ENCODE measurements at regions not wholly inside any gene's neighbourhood (a gene's known extent, or its start where the extent isn't known, plus 50 kb on each side); places are given as distances from the start of the nearest gene placed in this dataset.
A peak's percentile ranks its signal among the peaks of the same experiment; 100 is the strongest.
"Not testable (repeated sequence)": the region's sequence is repeated elsewhere in the genome, so short reads cannot be mapped to it uniquely, and the experiment has no call there.

DNA sequence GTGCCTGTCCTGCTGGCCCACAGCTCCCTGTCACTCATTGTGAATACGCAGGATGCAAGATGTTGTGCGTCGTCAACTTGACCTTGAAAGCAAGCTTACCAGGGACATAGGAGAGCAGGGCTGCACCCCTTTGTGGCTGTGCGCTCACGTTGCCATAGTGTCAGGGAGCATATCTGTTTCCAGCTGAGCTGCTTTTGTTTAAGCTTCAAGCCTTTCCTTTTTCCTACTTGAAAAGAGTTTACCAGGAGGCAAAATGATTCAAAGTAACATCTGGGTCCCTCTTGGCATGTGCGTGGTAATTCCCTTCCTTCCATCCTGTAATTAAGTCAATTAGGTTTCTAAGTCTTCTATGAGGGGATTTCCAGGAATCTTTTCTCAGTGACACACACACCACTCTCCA, 537.1 kb downstream of the AJAP1 start:
- DNase-seq: no peak

DNA sequence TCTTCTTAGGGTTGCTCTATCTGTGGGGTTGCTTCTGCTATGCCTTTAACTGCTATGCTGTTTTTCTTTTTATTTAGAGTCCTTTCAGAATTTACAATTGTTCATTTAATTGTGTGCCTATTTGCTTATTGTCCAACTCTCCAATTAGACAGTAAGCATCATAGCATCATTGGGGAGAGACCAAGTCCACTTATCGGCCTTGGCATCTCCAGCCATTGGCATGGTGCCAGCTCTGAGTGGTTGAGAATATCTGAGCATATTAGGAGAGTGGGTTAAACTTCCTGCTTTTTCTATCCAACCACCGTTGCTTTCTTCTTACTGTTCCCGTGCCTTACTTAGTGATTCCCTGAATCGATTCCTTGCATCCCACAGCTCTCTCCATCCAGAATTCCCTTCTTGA, 535.0 kb downstream of the AJAP1 start:
- DNase-seq: no peak

DNA sequence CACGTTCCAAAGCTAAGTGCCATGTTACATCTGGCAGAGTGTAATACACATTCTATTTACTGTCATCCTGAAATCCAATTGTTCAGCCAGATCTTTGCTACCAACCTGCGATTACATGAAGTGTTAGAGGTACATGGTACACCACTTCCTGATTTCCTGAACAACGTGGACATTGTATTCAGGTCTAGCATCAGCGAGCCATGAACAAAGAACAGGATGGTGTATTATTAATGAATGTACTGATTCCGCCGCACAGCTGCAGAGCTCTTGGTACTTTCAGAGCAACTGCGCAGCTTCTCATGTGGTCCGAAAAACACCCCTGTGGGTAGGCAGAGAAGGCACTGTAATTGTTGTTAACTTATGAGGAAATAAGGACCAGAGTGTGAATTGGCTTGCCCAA, 511.4 kb downstream of the AJAP1 start:
- DNase-seq: no peak

DNA sequence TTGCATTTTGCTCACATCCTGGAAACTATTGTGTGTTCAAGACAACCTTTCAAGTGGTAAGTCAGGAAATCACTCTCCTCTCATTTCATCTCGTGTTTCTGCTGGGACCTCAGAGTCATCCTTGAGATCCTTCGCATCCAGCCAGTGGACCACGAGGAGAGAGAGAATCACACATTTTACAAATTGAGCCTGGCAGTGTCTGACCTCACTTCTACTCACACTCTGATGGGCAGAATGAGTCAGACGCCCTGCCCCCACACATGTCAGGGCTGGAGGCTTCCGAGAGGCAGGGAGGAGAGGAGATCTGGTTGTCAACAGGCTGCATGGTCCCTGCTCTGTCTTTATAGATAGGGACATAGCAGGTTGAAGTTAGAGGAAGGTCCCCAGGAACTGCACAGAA, 509.7 kb downstream of the AJAP1 start:
- no peak for DNase-seq

DNA sequence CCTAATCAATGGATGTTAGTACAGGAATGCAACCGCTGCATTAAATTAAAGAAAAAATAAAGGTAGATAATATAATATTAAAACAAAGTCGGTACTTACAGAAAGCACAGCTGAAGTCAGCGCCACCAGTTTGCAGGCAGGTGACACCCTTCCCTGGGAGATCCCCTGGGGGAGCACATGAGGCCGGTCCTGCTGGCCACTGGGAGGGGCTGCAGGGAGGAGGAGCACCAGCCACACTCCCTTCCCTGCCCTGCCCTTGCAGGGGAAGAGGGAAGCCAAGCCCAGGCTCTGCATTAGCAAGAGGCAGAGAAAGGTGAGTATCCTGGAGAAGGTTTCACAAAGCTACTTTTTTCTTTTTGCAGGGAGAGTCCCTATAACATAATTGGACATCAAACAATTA, 507.0 kb downstream of the AJAP1 start:
- peak in 1 of 2 experiments; percentile 4 for DNase-seq

DNA sequence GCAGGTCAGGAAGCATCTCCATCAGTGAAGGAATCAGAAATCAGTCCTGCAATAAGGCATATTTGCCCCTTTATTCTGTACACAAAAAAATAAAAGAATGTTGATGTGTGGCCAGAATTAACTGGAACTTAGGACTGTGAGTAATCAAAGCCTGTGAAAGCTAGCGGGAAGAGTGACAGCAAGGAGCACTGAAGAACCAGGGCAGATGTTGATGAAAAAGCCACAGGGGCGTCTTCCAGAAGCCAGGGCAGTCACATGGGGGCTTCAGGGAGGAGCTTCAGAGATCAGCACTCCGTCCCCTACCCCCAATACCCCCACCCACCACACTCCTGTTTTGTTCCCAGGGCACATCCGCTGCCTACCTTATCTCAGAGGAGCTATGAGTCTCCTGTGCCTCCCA, 502.8 kb downstream of the AJAP1 start:
- no peak for DNase-seq

DNA sequence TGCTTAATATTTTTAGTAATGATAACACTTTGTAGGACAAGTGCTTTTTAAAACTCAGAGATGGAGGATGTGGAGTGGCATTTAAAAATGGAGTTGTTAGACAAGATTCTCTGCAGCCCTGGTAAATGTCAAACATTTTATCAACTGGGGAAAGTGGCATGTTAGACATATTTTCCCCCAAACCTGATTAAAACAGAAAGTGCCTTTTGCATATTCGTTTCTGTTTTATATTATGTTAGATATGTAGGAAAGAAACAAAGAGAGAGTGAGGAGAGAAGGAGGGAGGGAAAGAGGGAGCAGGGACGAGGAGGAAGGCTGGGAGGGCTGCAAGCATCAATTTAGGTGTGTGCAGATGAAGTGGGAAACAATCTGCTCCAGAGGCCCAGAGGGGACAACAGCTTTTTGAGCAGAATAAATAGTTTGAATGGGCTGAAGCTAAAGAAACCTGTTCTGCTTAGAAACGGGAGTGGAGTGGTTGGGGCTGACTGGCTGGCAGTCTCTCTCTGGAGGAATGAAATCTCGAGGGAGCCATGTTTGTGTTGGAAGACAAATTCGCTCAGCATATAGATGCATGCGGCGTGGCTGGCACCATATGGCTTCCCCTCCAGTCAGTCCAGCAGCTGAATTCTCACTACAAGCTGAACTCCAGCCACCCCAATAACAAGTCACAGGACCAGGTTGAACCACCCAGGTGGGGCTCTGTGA, 502.2 kb downstream of the AJAP1 start:
- no peak for DNase-seq

DNA sequence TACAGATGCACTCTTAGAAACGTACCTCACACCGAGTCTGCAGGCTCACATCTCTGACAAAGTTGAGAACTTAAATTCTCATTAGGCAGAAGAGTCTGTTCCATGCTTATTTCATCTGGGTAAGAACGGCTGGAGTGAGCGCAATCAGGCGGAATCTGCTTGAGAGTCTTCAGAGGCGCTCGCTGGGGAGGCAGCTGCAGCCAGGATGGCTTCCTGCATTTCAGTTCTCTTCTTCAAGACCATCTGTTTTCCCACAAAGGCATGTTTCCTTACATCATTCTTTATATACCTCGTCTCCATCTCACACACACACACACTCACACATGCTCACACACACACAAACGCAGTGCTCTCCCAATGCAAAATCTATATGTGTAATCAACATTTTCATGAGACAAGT, 497.1 kb downstream of the AJAP1 start:
- DNase-seq: no peak

DNA sequence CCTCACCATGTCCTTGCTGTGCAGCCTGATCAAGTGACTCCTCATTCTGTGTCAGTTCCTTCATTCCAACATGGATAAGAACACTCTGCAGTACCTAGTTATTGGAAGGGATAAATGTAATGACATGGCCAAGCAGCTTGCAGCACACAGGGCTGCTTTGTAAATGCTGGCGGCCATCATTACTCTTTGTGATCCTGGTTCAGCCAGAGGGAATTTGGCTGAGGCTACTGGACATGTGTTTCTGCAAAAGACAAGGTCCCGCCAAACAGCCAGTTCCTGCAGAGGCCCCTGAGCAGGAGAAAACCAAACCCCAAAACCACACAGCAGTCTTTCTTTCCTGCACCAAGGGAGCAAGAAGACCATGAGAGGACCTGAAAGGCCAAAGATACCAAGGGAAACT, 495.8 kb downstream of the AJAP1 start:
- DNase-seq: no peak

DNA sequence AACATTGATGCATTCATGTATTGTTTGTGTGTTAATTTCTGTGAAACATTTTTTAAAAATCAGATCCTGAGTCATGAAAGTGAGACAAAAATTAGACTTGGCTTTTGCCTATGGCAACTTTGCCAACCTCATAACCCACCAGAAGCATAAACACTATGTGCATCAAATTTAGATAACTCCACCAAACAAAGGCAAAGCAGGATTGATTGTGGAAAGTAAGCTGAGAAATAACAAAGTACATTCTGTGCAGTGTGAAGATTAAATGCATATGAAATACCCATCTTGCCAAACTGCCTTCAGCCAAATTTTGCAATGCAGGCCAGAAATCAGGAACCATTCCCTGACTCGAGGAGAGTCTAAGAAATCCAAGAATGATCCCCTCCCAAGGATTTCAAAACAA, 493.4 kb downstream of the AJAP1 start:
- no peak for DNase-seq

DNA sequence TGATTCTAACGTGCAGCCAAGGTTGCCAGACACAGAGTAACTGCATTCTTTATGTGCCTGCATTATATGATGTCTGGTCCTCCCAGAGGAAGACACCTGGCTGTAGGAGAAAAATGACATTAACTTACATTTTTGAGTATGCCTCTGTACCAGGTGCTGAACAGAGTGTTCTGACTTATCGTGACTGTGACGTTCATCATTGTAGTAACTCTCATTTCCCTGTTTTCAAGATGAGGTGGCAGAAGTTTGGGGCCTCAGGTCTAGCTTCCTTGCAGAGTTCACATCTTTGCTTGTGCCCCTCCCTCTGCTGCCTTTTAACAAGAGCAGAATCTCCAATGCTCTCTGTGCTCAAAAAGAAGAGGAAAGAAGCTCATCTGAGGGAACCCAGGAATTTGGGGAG, 488.0 kb downstream of the AJAP1 start:
- DNase-seq: no peak

DNA sequence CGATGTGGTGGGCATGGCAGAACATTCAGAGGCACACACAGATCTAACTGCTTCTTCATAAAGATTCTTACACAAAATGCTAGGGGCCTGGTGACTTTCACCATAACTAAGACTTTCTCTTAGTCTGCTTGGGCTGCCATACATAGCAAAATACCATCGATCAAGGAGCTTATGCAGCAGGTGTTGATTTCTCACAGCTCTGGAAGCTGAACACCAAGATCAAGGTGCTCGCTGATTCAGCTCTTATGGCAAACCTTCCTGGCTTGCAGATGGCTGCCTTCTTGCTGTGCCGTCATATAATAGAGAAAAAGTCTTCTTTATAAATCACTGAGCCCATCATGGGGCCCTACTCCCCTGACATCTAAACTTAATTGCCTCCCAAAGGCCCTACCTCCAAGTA, 487.3 kb downstream of the AJAP1 start:
- no peak for DNase-seq

DNA sequence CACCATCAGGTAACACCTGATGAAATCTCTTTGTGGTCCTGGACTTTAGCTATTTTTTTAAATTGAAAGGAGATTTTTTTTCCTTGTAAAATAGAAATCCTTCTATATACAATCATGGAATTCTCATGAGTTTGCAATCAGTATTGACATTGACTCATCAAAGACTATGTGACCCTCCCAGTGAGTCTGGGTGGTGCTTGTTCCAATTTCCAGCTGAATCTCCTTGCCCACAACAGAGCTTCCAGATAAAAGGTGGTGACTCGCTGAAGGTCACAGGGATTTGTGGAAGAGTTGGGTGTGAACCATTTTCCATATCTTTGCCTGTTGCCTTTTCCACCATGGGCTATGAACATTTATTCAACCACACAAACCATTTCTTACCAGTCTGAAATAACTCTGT, 486.6 kb downstream of the AJAP1 start:
- DNase-seq: no peak

DNA sequence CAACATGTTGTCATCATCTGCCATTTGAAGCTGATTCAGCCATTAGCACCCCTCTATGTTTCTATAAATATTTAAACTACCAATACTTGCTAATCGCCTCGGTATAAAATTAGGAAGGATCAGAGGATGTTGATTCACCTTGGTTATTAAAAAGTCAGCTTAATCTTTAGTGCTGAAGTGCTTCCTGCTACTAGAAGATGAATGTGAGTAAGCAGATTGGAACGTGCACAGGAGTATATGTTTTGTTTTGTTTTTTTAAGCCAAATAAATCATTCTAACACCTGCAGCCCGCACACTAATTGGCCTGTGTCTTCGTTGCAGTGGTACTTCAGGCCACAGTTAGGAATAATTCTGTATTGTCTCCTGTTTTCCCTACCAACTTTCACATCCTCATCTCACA, 485.7 kb downstream of the AJAP1 start:
- DNase-seq: no peak

DNA sequence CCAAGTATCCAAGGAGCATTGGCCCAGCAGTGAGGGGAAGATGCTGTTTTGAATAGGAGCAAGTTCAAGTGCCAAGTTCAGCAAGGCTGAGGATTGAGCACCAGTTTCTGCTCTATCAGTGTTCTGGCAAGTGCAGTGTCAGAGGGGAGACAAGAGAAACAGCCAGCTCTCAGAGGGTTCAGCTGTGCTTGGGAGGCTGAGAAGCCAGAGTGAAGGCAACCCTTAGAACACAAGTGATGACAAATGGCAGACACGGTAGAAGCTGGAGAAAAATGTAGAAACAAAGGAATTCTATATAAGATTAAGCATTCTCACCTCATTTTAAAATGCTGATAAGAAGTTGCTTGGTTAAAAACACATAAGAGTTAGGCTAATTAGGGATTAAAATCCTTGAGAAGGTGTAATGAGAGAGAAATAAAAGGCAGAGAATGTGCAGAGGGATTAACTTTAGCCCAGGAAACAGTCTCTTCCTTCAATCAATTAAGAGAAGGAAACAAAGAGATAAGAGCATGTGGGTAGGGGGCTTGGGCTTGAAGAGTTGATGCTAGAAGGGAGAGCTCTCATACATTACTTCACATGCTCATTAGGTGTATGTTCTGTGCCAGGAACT, 475.4 kb downstream of the AJAP1 start:
- no peak for DNase-seq

DNA sequence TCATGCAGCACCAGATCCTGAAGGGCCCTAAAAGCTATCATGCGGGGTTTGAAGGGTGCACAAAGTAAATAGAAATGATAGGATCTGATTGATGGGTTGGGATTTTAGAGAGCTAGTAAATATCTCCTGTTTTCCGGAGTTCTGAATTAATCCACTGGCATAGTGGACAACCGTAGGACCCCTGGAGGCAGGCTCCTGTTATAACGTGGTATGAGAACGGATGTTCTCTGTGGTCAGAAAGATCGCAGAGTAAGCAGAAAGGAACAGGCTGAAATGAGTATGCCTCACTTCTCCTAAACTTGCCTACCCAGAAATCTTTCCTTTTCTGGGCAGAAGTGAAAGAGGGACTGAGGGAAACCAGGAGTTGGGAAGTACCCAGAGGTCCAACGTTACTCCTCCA, 470.8 kb downstream of the AJAP1 start:
- DNase-seq: no peak

DNA sequence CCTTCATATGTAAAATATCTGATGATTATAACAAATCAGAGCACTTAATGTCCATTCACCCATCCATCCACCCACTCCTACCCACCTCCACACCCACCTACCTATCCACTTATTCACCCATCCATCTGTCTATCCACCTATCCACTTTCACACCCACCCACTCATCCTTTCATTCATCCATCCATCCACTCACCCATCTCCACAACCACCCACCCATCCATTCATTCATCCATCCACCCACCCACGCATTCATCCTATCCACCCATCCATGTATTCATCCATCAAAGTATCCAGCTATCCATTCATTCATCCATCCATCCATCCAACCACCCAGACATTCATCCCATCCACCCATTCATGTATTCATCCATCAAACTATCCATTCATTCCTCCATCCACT, 466.1 kb downstream of the AJAP1 start:
- DNase-seq: no peak

DNA sequence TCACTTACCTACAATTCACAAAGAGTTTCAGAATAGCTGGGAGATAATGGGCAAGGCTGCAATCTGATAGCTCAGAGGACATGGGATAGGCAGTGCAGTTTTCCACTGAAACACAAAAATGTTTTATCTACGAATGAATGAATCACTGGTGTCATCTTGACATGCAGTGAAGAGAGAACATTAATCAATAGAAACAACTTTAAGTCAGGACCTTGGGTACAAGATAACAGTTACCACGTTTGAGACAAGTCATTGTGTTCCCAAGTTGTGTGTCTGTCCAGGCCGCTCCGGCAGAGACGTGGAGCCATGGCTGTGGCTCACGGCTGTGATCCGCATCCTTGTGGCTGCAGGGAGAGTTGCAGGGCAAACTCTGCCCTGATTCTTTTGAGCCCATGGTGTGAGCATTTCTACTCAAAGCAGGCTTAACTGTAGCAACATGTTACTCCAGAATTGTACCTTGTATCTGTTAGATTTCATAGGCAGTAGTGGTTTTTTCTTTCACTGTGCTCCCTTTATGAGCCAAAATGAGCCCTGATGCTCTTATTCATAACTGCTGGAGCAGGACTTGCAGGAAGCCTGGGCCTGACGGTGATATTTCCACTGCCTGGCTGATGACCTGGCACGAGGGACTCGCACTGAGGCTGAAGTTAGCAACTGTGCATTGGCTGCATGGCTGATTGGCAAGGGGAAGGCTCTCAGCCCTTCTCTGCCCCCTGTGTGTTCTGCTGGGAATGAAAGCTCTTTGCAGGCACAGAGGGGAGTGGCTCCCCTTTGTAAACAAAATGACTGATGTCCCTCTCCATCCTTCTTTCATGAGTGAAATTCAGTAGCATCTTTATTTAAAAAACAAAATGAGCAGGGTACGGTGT, 465.2 kb downstream of the AJAP1 start:
- peak in 1 of 2 experiments; percentile 18 for DNase-seq

DNA sequence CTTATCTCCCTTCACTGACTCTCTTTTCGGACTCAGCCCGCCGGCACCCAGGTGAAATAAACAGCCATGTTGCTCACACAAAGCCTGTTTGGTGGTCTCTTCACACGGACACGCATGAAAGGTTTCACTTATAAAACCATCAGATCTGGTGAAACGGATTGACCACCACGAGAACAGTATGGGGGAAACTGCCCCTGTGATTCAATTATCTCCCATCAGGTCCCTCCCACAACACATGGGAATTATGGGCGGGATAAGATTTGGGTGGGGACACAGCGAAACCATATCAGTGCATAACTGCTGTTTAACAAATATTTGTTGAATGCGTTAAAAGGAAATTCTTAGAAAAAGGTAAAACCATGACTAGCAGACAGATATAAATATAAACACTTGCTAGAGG, 464.4 kb downstream of the AJAP1 start:
- not testable (repeated sequence) for DNase-seq

DNA sequence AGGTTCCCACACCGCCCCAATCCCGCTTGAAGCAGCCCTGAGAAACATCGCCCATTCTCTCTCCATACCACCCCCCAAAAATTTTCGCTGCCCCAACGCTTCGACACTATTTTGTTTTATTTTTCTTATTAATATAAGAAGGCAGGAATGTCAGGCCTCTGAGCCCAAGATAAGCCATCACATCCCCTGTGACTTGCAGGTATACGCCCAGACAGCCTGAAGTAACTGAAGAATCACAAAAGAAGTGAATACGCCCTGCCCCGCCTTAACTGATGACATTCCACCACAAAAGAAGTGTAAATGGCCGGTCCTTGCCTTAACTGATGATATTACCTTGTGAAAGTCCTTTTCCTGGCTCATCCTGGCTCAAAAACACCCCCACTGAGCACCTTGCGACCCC, 463.9 kb downstream of the AJAP1 start:
- DNase-seq: not testable (repeated sequence)

DNA sequence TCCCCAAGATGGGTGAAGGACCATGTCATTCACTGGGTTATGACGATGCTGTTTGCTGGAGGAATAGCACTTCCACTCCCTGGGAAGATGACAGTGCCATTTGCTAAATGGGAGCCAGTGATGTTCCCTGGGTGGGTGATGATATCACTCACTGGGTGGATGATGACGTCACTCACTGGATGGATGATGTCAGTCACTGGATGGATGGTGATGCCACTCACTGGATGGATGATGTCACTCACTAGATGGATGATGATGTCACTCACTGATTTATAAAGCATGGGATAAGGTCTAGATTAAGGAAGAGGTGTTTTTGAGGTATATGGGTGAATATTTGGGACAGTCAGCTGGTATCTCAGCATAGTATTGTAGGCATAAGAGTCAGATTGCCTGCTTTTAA, 457.2 kb downstream of the AJAP1 start:
- no peak for DNase-seq

DNA sequence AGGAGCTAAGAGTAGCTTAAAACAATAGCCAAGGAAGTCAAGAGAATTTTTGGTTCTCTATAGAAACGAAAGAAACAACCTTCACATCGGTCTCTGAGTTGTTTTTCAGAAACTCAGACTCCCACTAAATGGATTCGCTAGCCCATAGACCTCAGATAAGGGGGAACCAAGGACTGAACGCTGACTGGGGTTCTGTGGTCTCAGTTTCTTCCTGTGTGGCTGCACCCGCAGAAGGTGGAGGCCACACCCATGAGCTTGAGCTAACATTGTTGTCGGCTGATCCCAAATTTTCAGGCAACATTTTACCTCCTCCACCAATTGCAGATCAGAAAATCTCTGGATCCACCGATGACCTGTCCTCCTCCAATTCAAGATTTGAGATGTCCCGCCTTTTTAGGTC, 456.1 kb downstream of the AJAP1 start:
- DNase-seq: no peak

DNA sequence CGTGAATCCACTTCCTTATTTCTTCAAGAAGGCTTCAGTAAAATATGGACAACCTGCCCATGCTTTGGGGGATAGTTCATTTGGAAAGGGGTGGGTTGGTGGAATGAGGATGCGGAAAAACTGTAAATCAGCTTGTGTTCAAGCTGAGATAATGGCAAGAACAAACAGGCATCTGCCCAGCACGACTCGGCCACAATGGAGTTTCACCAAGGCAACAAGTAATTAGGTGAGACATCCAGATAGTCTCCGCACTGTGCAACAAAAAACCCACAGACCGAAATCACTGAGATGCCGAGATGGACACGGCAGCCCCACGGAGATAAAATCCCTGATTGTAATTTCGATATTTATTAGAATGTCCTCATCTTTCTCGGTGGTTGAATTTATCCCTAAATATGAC, 455.2 kb downstream of the AJAP1 start:
- peak in 1 of 2 experiments; percentile 3 for DNase-seq

DNA sequence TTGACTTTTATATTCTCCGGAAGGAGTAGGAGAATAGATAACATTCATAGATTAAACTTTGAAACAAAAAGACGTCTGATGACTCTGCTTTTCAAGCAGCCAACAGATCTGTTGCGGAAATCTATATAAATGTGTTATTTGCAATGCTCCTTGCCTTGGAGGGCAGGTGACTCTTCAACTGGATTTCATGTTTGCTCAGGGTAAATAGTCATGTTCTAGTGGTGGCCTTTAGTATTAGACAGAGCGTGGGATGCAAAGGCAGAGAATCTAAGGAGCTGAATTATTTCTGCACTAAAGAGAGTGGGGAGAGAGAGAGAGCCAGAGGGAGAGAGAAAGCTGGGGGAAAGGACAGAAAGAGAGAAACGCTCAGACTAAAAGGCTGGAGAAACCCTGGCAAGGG, 454.3 kb downstream of the AJAP1 start:
- DNase-seq: peak; percentile 69 to 70

All from SHP77 (cell line).